Activated T-helper 1 cell treated with Interleukin-2 at 50 U/mL for 16 hours (primary cell): ENCODE measurements at regions not wholly inside any gene's neighbourhood (a gene's known extent, or its start where the extent isn't known, plus 50 kb on each side); places are given as distances from the start of the nearest gene placed in this dataset.
A peak's percentile ranks its signal among the peaks of the same experiment; 100 is the strongest.

ENCODE experiments used
- DNase-seq: peaks from one replicate; pipeline ENCODE4 v3.0.0-alpha.2; 2020; ENCODE audit warnings: low read depth

DNA sequence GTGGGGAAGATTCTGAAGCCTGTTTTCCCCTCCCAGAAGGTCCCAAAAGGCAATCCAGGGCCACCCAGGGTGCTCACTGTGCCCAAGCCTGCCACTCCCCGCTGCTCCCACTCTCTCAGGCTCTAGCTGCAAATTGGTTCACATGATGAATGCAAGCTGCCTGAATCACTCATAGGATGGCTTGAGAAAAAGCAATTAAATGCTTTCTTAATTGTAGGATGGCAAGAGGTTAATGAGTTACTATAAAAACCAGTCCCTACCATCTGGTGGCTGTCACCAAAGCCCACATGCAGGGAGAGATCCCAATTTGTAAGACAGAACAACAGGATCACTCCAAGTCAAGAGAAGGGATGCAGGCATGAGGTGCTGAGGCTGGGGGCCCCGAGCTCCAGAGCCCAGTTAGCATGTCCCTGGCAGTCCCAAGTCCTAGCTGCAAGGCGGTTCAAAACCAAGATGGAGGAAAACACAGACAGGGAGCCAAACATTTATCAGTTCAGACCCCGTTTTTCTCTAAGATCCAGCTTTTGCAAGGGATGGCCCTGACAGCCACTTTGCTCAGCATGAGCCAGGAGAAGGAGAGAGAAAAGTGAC lies 207.1 kb downstream of the UACA start:
- DNase-seq, result no peak

GRCh38 chr15:70555713-70556112 lies 207.6 kb downstream of the UACA start:
- no peak for DNase-seq

DNA sequence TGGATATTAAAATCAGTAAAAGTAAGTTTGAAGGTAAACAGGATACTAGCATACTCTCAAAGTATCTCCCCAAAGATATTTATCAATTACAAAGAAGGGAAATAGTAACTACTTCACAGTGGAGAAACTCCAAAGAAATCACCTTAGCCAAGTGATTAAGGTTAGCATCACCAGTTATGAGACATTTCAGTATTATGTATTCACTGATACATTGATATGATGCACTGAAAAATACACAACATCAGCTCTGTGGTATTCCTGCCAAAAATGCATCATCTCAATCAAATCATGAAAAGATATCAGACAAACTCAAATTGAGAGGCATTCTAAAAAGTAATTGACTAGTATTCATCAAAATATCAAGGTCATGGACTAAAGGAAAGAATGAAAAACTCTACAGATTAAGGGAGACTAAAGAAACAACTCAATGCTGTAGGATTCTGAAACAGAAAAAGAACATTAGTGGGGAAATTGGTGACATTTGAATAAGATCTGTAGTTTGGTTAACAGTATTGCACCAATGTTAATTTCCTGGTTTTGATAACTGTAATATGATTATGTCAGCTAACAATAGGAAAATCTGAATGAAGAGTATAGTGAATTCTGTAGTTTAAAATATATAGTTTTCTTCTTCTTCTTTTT lies 215.4 kb downstream of the UACA start:
- no peak for DNase-seq

- no peak for DNase-seq
These were observed 217.8 kb downstream of the UACA start for GRCh38 chr15:70545526-70545925.

DNA sequence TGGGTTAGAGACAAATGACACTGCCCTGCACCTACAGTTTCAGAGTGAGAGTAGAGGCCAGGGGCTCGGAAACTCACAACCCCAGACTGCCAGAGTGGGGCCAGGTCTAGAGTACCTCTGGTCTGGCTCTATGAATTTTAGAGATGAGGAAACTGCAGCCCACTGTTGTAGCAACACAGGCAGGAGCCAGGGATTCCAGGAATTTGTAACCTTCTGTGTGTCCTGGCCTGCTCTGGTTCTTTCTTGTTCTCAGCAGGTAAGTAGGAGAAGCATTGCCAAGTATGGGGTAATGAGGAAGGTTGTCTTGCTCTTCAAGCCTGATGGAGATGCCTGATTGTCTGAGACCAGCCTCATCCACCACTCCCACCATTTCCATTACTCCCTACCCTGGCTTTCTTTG lies 221.8 kb downstream of the UACA start:
- no peak for DNase-seq

DNA sequence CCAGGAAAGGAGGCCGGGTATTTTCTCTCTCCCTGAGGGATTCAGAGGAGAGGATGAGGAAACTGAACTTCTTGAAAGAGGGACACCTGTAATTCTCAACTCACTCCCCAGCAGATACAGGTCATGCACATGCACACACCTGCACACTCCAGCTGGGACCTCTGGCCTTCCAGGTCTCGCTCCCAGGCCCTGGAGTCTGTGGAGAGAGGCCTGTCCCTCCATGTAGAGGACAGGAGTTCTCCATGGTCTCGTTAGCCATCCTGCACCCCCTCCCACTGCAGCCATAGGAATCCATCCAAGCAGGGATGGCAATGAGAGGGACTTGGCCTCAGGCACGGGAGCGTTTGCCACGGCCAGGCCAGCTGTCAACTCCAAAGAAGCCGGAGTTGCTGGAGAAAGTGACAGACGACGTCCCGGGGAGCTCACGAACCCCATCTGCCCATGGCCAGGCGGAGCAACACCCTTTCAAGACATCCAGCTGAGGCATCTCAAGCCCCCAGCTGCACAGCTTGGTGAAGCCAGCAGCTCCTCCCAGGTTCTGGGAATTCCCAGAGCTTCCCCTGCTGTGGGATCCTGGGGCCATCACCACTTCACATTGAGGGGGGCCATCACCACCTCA lies 223.3 kb downstream of the UACA start:
- DNase-seq, result no peak

GRCh38 chr15:70539409-70539808 lies 223.9 kb downstream of the UACA start:
- DNase-seq, result no peak

- DNase-seq, result no peak
These were observed 225.1 kb downstream of the UACA start for GRCh38 chr15:70538278-70538677.

DNA sequence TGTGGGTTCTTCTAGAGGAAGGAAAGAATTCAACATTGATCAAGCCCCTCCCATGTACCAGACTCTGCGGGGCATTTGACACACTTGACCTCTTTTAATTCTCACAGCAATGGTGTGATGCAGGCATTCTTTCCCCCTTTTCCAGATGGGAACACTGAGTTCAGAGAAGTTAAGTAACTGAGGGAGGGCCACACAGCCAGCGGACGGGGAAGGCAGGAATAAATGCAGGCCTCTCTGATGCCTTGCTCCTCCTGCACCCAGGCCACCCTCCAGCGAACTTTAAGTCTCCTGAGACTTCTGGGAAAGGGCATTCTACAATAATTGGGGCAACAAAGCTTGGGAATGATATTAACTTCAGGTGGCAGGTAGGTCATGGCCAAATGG lies 227.4 kb downstream of the UACA start:
- DNase-seq, result no peak

DNA sequence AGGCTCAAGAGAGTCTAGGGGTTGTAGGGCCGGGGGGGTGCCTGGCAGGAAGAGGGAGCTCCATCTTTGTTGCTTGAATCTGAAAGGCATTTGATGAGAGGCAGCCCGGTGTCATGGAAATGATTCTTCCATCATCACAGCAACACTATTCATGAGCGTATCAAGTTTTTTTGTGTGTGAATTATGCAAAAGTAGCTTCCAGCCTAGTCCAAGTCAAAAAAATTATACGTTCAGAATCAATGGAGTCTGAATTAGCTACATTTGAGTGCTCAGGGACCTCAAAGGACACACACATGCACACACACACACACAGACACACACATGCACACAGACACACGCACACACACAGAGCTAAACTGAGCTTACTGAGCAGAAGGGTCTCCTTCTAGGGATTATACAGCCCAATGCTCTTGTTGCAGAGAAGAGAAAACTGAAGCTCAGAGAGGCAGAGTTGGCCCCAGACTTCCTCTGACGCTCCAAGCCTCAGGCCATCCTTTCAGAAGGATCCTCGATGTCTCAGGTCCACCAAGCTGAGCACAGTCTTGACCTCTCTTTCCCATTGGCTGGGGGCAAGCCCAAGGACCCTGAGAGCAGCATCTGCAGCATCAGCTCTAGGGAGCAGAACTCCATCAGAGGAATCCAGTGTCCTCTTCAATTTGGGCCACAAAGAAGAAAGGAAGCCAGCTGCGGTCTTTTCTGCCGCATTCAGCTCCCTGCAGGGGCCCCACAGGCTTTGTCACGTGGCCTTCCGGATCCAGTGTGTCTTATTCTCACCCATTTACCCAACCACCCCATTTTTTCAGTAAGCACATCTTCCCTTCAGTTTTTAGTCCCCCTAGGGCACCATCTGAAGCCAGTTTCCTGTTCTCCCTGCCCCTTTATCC lies 228.0 kb downstream of the UACA start:
- DNase-seq, result peak; percentile 43

GRCh38 chr15:70533931-70534742 lies 229.2 kb downstream of the UACA start:
- DNase-seq, result no peak

DNA sequence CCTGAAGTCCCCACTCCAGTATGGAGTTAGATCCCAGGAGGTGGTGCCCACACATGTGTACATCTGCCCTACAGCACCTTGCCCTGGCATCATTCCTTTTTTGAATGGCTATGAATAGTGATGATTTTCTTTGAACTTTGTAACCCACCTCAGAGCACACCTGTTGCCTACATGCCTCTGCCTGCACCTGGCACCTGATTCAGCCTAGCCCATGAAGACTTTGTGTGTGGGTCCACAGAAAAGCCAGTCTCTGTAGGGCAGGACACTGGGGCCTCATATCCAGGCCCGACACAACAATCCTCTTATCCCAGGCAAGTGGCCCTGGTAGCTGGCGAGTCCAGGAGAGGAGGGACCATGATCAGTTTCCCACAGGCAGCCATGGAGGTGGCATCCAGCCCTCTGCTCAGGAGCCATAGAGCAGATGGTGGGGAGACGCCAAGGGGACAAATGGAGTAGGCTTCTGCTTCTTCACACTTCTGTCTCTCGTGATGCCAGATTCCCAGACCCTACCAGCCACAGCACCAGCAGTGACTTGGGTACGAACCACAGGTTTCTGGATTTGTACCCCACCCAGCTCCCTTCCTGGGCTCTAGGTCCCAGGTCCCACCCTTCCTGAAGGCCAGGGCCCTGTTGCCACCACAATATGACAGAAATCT lies 230.7 kb downstream of the UACA start:
- no peak for DNase-seq

DNA sequence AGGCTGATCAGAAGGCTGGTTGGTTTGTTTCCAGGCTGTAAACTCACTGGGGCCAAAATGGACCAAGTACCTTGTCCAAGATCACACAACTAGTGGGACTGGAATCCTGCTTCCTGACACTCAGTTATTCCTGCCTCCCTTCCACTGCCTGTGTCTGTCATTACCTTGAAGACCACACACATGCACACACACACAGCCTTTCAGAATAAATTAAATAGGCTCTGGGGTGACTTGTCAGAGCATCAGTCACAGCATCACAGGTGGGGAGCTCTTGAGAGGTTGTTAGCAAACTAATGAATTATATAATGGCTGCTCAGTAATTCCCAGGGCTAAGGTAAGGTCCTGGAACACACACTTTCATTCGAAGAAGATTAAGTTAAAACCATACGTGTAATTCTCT lies 231.8 kb downstream of the UACA start:
- DNase-seq, result no peak

- no peak for DNase-seq
These were observed 232.5 kb downstream of the UACA start for GRCh38 chr15:70530906-70531305.

- DNase-seq, result no peak
These were observed 232.9 kb downstream of the UACA start for GRCh38 chr15:70530503-70530902.

- no peak for DNase-seq
These were observed 233.3 kb downstream of the UACA start for GRCh38 chr15:70530017-70530499.

GRCh38 chr15:70528816-70529215 lies 234.5 kb downstream of the UACA start:
- DNase-seq, result no peak

GRCh38 chr15:70528270-70528706 lies 235.1 kb downstream of the UACA start:
- DNase-seq, result no peak

DNA sequence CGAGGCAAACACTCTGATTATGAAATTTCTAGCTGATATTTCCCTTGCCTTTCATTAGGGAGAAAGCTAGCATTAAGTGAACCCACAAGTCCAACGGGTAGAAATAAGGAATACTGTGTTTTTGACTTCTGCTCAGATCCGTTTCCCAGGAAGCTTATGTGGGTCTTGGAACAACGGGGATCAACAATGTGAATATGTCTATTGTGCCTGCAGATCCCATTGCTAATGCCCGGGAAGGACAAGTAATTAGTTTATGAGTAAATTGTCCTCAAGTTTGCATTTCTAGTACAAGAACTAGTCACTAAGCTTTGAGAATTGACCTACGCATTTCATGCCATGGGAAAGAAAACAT lies 236.4 kb downstream of the UACA start:
- no peak for DNase-seq

- no peak for DNase-seq
These were observed 237.0 kb downstream of the UACA start for GRCh38 chr15:70526221-70526973.

- no peak for DNase-seq
These were observed 237.8 kb downstream of the UACA start for GRCh38 chr15:70525551-70525950.
